ENCODE measurements at regions not wholly inside any gene's neighbourhood (a gene's known extent, or its start where the extent isn't known, plus 50 kb on each side); places are given as distances from the start of the nearest gene placed in this dataset.

GRCh38 chr9:129454467-129455067, 166.3 kb downstream of the C9orf50 start:
- TF ChIP-seq POLR2A (IDR thresholded peaks at IDR 0.05): no peak
- no peak for TF ChIP-seq EP300 (IDR thresholded peaks at IDR 0.05)
- TF ChIP-seq POLR2AphosphoS5 (IDR thresholded peaks at IDR 0.05): no peak
- Histone ChIP-seq H3K27me3 (no peaks in the 10 kb centered on the region), H3K4me3 (no peak overlapping the region), H3K9me3 (no peaks in the 10 kb centered on the region), H3K27ac (no peak overlapping the region), H3K4me1 (peaks cover 13 to 28% (median 18%) of the 10 kb centered on the region in 4 donors), H3K36me3 (no peaks in the 10 kb centered on the region)
- ATAC-seq (ENCODE audit: low FRiP score in 2 of 2) (no peak), DNase-seq (no peak)
- 90 to 97% methylated on average over 7 to 8 of the region's 8 CpGs for WGBS, 2 donors

- DNase-seq: no peak
- peaks cover 5 to 19% (median 10%) of the 10 kb centered on the region in 4 donors for H3K4me1 ChIP-seq
- H3K4me3 ChIP-seq: no peak overlapping the region
- H3K27ac ChIP-seq: no peak overlapping the region
- TF ChIP-seq CTCF (IDR thresholded peaks at IDR 0.05): no peak
- TF ChIP-seq POLR2A (IDR thresholded peaks at IDR 0.05): no peak
- no peak for TF ChIP-seq POLR2AphosphoS5 (IDR thresholded peaks at IDR 0.05)
- no peak for TF ChIP-seq EP300 (IDR thresholded peaks at IDR 0.05)
- no peaks in the 10 kb centered on the region for H3K36me3 ChIP-seq
- no peaks in the 10 kb centered on the region for H3K27me3 ChIP-seq
- no peaks in the 10 kb centered on the region for H3K9me3 ChIP-seq
- ATAC-seq (ENCODE audit: low FRiP score in 2 of 2): no peak
These were observed 167.2 kb downstream of the C9orf50 start for GRCh38 chr9:129453734-129454133.

GRCh38 chr9:129451669-129452068, 169.2 kb downstream of the C9orf50 start:
- no peak for ATAC-seq (ENCODE audit: low FRiP score in 2 of 2)
- H3K27ac ChIP-seq: peak overlapping the region in 2 of 4 donors; percentile 30 to 46
- no peak for TF ChIP-seq POLR2AphosphoS5 (IDR thresholded peaks at IDR 0.05)
- TF ChIP-seq CTCF (IDR thresholded peaks at IDR 0.05): no peak
- TF ChIP-seq EP300 (IDR thresholded peaks at IDR 0.05): no peak
- TF ChIP-seq POLR2A (IDR thresholded peaks at IDR 0.05): no peak
- no peak for DNase-seq
- H3K36me3 ChIP-seq: no peaks in the 10 kb centered on the region
- peaks cover 0 to 9% (median 0%) of the 10 kb centered on the region in 4 donors for H3K4me1 ChIP-seq
- H3K27me3 ChIP-seq: no peaks in the 10 kb centered on the region
- 77 to 87% methylated on average over 9 to 10 of the region's 10 CpGs for WGBS, 2 donors
- no peak overlapping the region for H3K4me3 ChIP-seq
- peaks cover 0 to 4% (median 1%) of the 10 kb centered on the region in 4 donors for H3K9me3 ChIP-seq

GRCh38 chr9:129451089-129451656, 169.7 kb downstream of the C9orf50 start:
- Histone ChIP-seq H3K9me3 (peaks cover 0 to 5% (median 2%) of the 10 kb centered on the region in 4 donors), H3K4me3 (no peak overlapping the region), H3K27ac (peak overlapping the region in 2 of 4 donors; percentile 30 to 46), H3K27me3 (no peaks in the 10 kb centered on the region), H3K4me1 (peaks cover 0 to 9% (median 0%) of the 10 kb centered on the region in 4 donors), H3K36me3 (no peaks in the 10 kb centered on the region)
- 66 to 67% methylated on average over 8 to 19 of the region's 19 CpGs for WGBS, 2 donors
- DNase-seq: no peak
- ATAC-seq (ENCODE audit: low FRiP score in 2 of 2): peak in 1 of 2 donors; percentile 33
- TF ChIP-seq EP300 (IDR thresholded peaks at IDR 0.05) (no peak), POLR2AphosphoS5 (IDR thresholded peaks at IDR 0.05) (no peak), POLR2A (IDR thresholded peaks at IDR 0.05) (no peak), CTCF (IDR thresholded peaks at IDR 0.05) (no peak)

GRCh38 chr9:129449066-129449465, 171.8 kb downstream of the C9orf50 start:
- H3K9me3 ChIP-seq: peaks cover 0 to 5% (median 2%) of the 10 kb centered on the region in 4 donors
- H3K36me3 ChIP-seq: no peaks in the 10 kb centered on the region
- peaks cover 0 to 9% (median 0%) of the 10 kb centered on the region in 4 donors for H3K4me1 ChIP-seq
- no peak for DNase-seq
- no peaks in the 10 kb centered on the region for H3K27me3 ChIP-seq
- TF ChIP-seq CTCF (IDR thresholded peaks at IDR 0.05) (no peak), EP300 (IDR thresholded peaks at IDR 0.05) (no peak), POLR2A (IDR thresholded peaks at IDR 0.05) (no peak), POLR2AphosphoS5 (IDR thresholded peaks at IDR 0.05) (no peak)
- 87 to 90% methylated on average over 16 of the region's 16 CpGs for WGBS, 2 donors
- no peak overlapping the region for H3K4me3 ChIP-seq
- no peak overlapping the region for H3K27ac ChIP-seq
- no peak for ATAC-seq (ENCODE audit: low FRiP score in 2 of 2)
